ENCODE measurements at regions not wholly inside any gene's neighbourhood (a gene's known extent, or its start where the extent isn't known, plus 50 kb on each side); places are given as distances from the start of the nearest gene placed in this dataset.

- TF ChIP-seq EZH2phosphoT487 (IDR thresholded peaks at IDR 0.05; ENCODE audit: low read length) (no peak), CTCF (IDR thresholded peaks at IDR 0.05; ENCODE audit: low read length) (no peak)
Observed at GRCh38 chr16:86962259-86962658, 354.9 kb downstream of the C16orf95 start.
